Esophagus (tissue), 2 donors: ENCODE measurements at regions not wholly inside any gene's neighbourhood (a gene's known extent, or its start where the extent isn't known, plus 50 kb on each side); places are given as distances from the start of the nearest gene placed in this dataset.
"Not testable (repeated sequence)": the region's sequence is repeated elsewhere in the genome, so short reads cannot be mapped to it uniquely, and the experiment has no call there.

ENCODE experiments used
- H3K27ac ChIP-seq, 2 donors: one replicate each; pipeline ENCODE4 v1.5.1; 2013; ENCODE audit warnings: low read depth in 2 of 2, mild to moderate bottlenecking in 2 of 2, inconsistent platforms in 1 of 2, low read length in 1 of 2, moderate library complexity in 1 of 2
- H3K27me3 ChIP-seq, 2 donors: one replicate each; pipeline ENCODE4 v1.6.1; 2013; ENCODE audit warnings: low read length in 2 of 2, control low read depth in 1 of 2, mild to moderate bottlenecking in 1 of 2; ENCODE audit not compliant: insufficient read depth in 2 of 2, control insufficient read depth in 1 of 2
- H3K36me3 ChIP-seq, 2 donors: one replicate each; pipeline ENCODE4 v1.6.1; 2013; ENCODE audit warnings: low read length in 1 of 2; ENCODE audit not compliant: control insufficient read depth in 2 of 2, insufficient read depth in 2 of 2
- H3K4me1 ChIP-seq, 2 donors: one replicate each; pipeline ENCODE4 v1.6.1; 2013; ENCODE audit warnings: low read length in 1 of 2; ENCODE audit not compliant: control insufficient read depth in 2 of 2, insufficient read depth in 2 of 2
- H3K4me3 ChIP-seq, 2 donors: one replicate each; pipeline ENCODE4 v1.5.1; 2013; ENCODE audit warnings: low read length in 2 of 2, mild to moderate bottlenecking in 2 of 2, low read depth in 1 of 2, moderate library complexity in 1 of 2
- H3K9me3 ChIP-seq, 2 donors: one replicate each; pipeline ENCODE4 v1.6.1; 2013; ENCODE audit warnings: mild to moderate bottlenecking in 2 of 2, low read depth in 1 of 2, low read length in 1 of 2, moderate library complexity in 1 of 2; ENCODE audit not compliant: control insufficient read depth in 2 of 2, insufficient read depth in 1 of 2
- WGBS, 2 donors: extraction: QIAGEN DNeasy Blood & Tissue Kit; methylation state at CpG; one replicate each; pipeline ENCODE4 v1.1.7; 2013; 5-methylcytosine and 5-hydroxymethylcytosine counted together
- donor health status: healthy with polysubstance abuse.
- donor health status: Bipolar disorder and iron deficiency.

DNA sequence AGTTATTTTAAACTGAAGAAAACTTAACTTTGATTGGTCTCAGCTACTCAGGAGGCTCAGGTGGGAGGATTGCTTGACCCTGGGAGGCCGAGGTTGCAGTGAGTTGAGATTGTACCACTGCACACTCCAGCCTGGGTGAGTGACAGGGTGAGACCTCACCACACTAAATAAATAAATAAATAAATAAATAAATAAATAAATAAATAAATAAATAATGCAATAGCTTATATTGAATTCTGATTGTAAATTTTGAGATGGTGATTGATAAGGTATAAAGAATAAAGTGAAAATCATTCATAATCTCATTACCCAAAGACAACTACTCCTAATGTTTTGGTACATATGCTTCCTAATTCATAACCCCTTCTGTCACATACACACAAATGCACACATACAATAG, 58.1 kb downstream of the TUBA3C start:
- no peaks in the 10 kb centered on the region for H3K36me3 ChIP-seq
- H3K27ac ChIP-seq = no peak overlapping the region
- no peak overlapping the region for H3K4me3 ChIP-seq
- H3K4me1 ChIP-seq = no peaks in the 10 kb centered on the region
- 75% methylated on average over 1 of the region's 1 CpG for WGBS, 2 donors
- H3K9me3 ChIP-seq = peaks cover under 1 to 5% of the 10 kb centered on the region in 2 donors
- H3K27me3 ChIP-seq = no peaks in the 10 kb centered on the region

GRCh38 chr13:19117913-19118739, 63.5 kb downstream of the TUBA3C start:
- H3K27me3 ChIP-seq = no peaks in the 10 kb centered on the region

GRCh38 chr13:19109225-19109624, 72.4 kb downstream of the TUBA3C start:
- not testable (repeated sequence) for H3K27ac ChIP-seq, H3K9me3 ChIP-seq, H3K4me3 ChIP-seq, H3K36me3 ChIP-seq, H3K27me3 ChIP-seq, H3K4me1 ChIP-seq
- WGBS, 2 donors = 53 to 65% methylated on average over 26 to 29 of the region's 29 CpGs

More at GRCh38 chr13:19117913-19118739, 63.5 kb downstream of the TUBA3C start:
- WGBS, 2 donors = 89% methylated on average over 32 of the region's 32 CpGs
- Histone ChIP-seq H3K4me1 (no peaks in the 10 kb centered on the region), H3K4me3 (no peak overlapping the region), H3K27ac (no peak overlapping the region), H3K36me3 (no peaks in the 10 kb centered on the region), H3K9me3 (peaks cover 7 to 10% of the 10 kb centered on the region in 2 donors)

- no peaks in the 10 kb centered on the region for H3K36me3 ChIP-seq
- H3K9me3 ChIP-seq = no peaks in the 10 kb centered on the region
- no peaks in the 10 kb centered on the region for H3K4me1 ChIP-seq
- no peak overlapping the region for H3K4me3 ChIP-seq
- no peak overlapping the region for H3K27ac ChIP-seq
- H3K27me3 ChIP-seq = no peaks in the 10 kb centered on the region
These were observed 78.5 kb downstream of the TUBA3C start for GRCh38 chr13:19103140-19103539.

- H3K4me1 ChIP-seq = no peaks in the 10 kb centered on the region
- no peaks in the 10 kb centered on the region for H3K27me3 ChIP-seq
- 41 to 43% methylated on average over 1 of the region's 1 CpG for WGBS, 2 donors
- peaks cover 0 to 21% of the 10 kb centered on the region in 2 donors for H3K9me3 ChIP-seq
- H3K4me3 ChIP-seq = no peak overlapping the region
- H3K36me3 ChIP-seq = no peaks in the 10 kb centered on the region
- H3K27ac ChIP-seq = no peak overlapping the region
These were observed 88.3 kb downstream of the TUBA3C start for GRCh38 chr13:19093369-19093768.

DNA sequence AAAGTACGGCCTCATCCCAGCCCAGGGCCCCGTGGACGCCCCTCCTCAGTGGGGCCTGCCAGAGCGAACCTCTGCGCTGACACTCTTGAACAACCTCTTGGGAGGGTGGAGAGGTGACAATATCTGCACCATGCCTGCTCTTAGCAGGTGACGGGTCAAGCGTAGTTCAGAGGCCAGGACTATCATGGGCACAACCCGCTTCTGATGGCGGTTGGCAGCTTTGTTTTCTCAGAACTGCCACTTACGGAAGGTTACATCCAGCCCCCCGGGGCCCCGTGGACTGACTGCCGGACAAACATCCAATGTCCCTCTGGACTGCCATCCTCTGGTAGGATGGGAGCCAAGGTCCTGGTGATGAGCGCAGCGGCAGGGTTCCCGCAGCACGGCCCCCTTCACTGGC, 91.1 kb downstream of the TUBA3C start:
- WGBS, 2 donors = 95 to 96% methylated on average over 17 of the region's 17 CpGs
- peaks cover 4 to 27% of the 10 kb centered on the region in 2 donors for H3K9me3 ChIP-seq
- H3K27me3 ChIP-seq = no peaks in the 10 kb centered on the region
- no peaks in the 10 kb centered on the region for H3K36me3 ChIP-seq
- H3K4me1 ChIP-seq = no peaks in the 10 kb centered on the region
- H3K4me3 ChIP-seq = no peak overlapping the region
- H3K27ac ChIP-seq = no peak overlapping the region

GRCh38 chr13:19089315-19089714, 92.3 kb downstream of the TUBA3C start:
- H3K9me3 ChIP-seq = peaks cover 4 to 30% of the 10 kb centered on the region in 2 donors
- WGBS, 2 donors = 58 to 62% methylated on average over 10 of the region's 10 CpGs
- H3K4me1 ChIP-seq = no peaks in the 10 kb centered on the region

GRCh38 chr13:19088416-19088815, 93.2 kb downstream of the TUBA3C start:
- Histone ChIP-seq H3K4me1 (no peaks in the 10 kb centered on the region), H3K36me3 (no peaks in the 10 kb centered on the region), H3K27me3 (no peaks in the 10 kb centered on the region), H3K9me3 (peaks cover 4 to 30% of the 10 kb centered on the region in 2 donors), H3K27ac (no peak overlapping the region), H3K4me3 (no peak overlapping the region)
- WGBS, 2 donors = 77 to 79% methylated on average over 8 of the region's 8 CpGs

More at GRCh38 chr13:19089315-19089714, 92.3 kb downstream of the TUBA3C start:
- no peaks in the 10 kb centered on the region for H3K27me3 ChIP-seq
- no peak overlapping the region for H3K4me3 ChIP-seq
- H3K27ac ChIP-seq = no peak overlapping the region
- H3K36me3 ChIP-seq = no peaks in the 10 kb centered on the region

GRCh38 chr13:19085876-19086275, 95.7 kb downstream of the TUBA3C start:
- Histone ChIP-seq H3K4me3 (no peak overlapping the region), H3K27me3 (no peaks in the 10 kb centered on the region), H3K4me1 (no peaks in the 10 kb centered on the region), H3K9me3 (peaks cover 4 to 29% of the 10 kb centered on the region in 2 donors), H3K36me3 (no peaks in the 10 kb centered on the region), H3K27ac (no peak overlapping the region)
- WGBS, 2 donors = 90 to 94% methylated on average over 11 to 12 of the region's 12 CpGs

GRCh38 chr13:19085258-19085657, 96.4 kb downstream of the TUBA3C start:
- H3K27ac ChIP-seq = no peak overlapping the region
- 49 to 51% methylated on average over 3 of the region's 3 CpGs for WGBS, 2 donors
- H3K4me3 ChIP-seq = no peak overlapping the region
- H3K36me3 ChIP-seq = no peaks in the 10 kb centered on the region
- H3K9me3 ChIP-seq = peaks cover 4 to 25% of the 10 kb centered on the region in 2 donors
- H3K27me3 ChIP-seq = no peaks in the 10 kb centered on the region
- no peaks in the 10 kb centered on the region for H3K4me1 ChIP-seq
